ENCODE measurements at regions not wholly inside any gene's neighbourhood (a gene's known extent, or its start where the extent isn't known, plus 50 kb on each side); places are given as distances from the start of the nearest gene placed in this dataset.
A peak's percentile ranks its signal among the peaks of the same experiment; 100 is the strongest.
"Not testable (repeated sequence)": the region's sequence is repeated elsewhere in the genome, so short reads cannot be mapped to it uniquely, and the experiment has no call there.

- no peak for TF ChIP-seq CTCF (conservative IDR thresholded peaks at IDR 0.05; ENCODE audit: low read length)
- DNase-seq (ENCODE audit: low read depth), result peak; percentile 36
- no peak overlapping the region for H3K4me3 ChIP-seq (ENCODE audit: low read length)
Measured at GRCh38 chr1:70768216-70768615, 279.4 kb downstream of the PTGER3 start.

- no peak overlapping the region for H3K4me3 ChIP-seq (ENCODE audit: low read length)
- TF ChIP-seq CTCF (conservative IDR thresholded peaks at IDR 0.05; ENCODE audit: low read length), result no peak
- DNase-seq (ENCODE audit: low read depth), result peak; percentile 21
Measured at GRCh38 chr1:70778056-70778762, 269.4 kb downstream of the PTGER3 start.

- TF ChIP-seq CTCF (conservative IDR thresholded peaks at IDR 0.05; ENCODE audit: low read length), result no peak
- peak; percentile 62 for DNase-seq (ENCODE audit: low read depth)
- H3K4me3 ChIP-seq (ENCODE audit: low read length), result no peak overlapping the region
Measured at GRCh38 chr1:70778934-70779333, 268.7 kb downstream of the PTGER3 start.

GRCh38 chr1:70779571-70779970 lies 268.0 kb downstream of the PTGER3 start:
- no peak for TF ChIP-seq CTCF (conservative IDR thresholded peaks at IDR 0.05; ENCODE audit: low read length)
- no peak overlapping the region for H3K4me3 ChIP-seq (ENCODE audit: low read length)
- DNase-seq (ENCODE audit: low read depth), result peak; percentile 89

- TF ChIP-seq CTCF (conservative IDR thresholded peaks at IDR 0.05; ENCODE audit: low read length), result no peak
- DNase-seq (ENCODE audit: low read depth), result no peak
- H3K4me3 ChIP-seq (ENCODE audit: low read length), result no peak overlapping the region
Measured at GRCh38 chr1:70785287-70785686, 262.3 kb downstream of the PTGER3 start.

- no peak for TF ChIP-seq CTCF (conservative IDR thresholded peaks at IDR 0.05; ENCODE audit: low read length)
- H3K4me3 ChIP-seq (ENCODE audit: low read length), result no peak overlapping the region
- DNase-seq (ENCODE audit: low read depth), result no peak
Measured at GRCh38 chr1:70790232-70790923, 257.2 kb downstream of the PTGER3 start.

GRCh38 chr1:70795064-70795463 lies 252.6 kb downstream of the PTGER3 start:
- H3K4me3 ChIP-seq (ENCODE audit: low read length); DNase-seq (ENCODE audit: low read depth): not testable (repeated sequence)

- H3K4me3 ChIP-seq (ENCODE audit: low read length); DNase-seq (ENCODE audit: low read depth): not testable (repeated sequence)
Measured at GRCh38 chr1:70796298-70796697, 251.3 kb downstream of the PTGER3 start.

GRCh38 chr1:70802625-70803024 lies 245.0 kb downstream of the PTGER3 start:
- H3K4me3 ChIP-seq (ENCODE audit: low read length); DNase-seq (ENCODE audit: low read depth): not testable (repeated sequence)

Measured in AG10803 (cell line).